Spleen (tissue), 7 donors: ENCODE measurements at regions not wholly inside any gene's neighbourhood (a gene's known extent, or its start where the extent isn't known, plus 50 kb on each side); places are given as distances from the start of the nearest gene placed in this dataset.

ENCODE experiments used
- POLR2A ChIP-seq, 3 donors: fragments of 450-650 bp; IDR thresholded peaks; one replicate each; pipeline ENCODE4 v1.5.1; 2017; ENCODE audit warnings: antibody characterized with exemption in 3 of 3, mild to moderate bottlenecking in 1 of 3
- POLR2AphosphoS5 ChIP-seq, 3 donors: sonication (generic); formaldehyde crosslinking; IDR thresholded peaks; one replicate each; pipeline ENCODE4 v1.5.1; 2017; ENCODE audit warnings: antibody characterized with exemption in 3 of 3
- TF ChIP-seq, protein P1 (sequence below), 11 experiments: fragments of 200-600 bp in 7 of 11; fragments of 450-650 bp in 4 of 11; sonication (generic) in 4 of 11; IDR thresholded peaks in 8 of 11; conservative IDR thresholded peaks in 3 of 11; 1 replicate in 7 of 11; 2 replicates in 4 of 11; pipeline versions ENCODE4 v1.4.0 to v1.8.0; 2016 to 2021; ENCODE audit warnings: antibody characterized with exemption in 11 of 11, inconsistent platforms in 4 of 11, mild to moderate bottlenecking in 1 of 11
- donor health status: DM: no; HTN: no; CAD: no; lungs with moderate emphysema.
- donor health status: DM: no; HTN: no; CAD: no.
- donor health status: DM: no; HTN: no; CAD: no.

DNA sequence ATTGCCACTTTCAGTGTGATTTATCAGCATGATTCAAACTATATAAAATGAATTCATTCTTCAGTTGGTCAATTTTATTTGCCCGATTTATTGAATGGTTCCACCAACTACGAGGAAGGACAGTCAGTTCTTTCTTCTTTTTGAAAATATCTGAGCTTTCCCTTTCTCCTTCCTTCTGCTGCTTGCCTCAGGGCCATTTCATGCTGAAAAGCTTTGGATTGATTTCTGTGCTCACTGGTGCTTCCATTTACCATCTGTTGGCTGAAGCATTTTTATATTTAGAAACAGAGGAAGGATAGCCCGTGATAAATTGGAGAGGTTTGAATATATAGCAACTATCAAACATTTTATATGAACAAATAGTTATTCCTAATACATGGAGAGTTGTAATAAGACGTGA lies 68.9 kb upstream of the ADAMTS5 start:
- TF ChIP-seq, protein P1, sequence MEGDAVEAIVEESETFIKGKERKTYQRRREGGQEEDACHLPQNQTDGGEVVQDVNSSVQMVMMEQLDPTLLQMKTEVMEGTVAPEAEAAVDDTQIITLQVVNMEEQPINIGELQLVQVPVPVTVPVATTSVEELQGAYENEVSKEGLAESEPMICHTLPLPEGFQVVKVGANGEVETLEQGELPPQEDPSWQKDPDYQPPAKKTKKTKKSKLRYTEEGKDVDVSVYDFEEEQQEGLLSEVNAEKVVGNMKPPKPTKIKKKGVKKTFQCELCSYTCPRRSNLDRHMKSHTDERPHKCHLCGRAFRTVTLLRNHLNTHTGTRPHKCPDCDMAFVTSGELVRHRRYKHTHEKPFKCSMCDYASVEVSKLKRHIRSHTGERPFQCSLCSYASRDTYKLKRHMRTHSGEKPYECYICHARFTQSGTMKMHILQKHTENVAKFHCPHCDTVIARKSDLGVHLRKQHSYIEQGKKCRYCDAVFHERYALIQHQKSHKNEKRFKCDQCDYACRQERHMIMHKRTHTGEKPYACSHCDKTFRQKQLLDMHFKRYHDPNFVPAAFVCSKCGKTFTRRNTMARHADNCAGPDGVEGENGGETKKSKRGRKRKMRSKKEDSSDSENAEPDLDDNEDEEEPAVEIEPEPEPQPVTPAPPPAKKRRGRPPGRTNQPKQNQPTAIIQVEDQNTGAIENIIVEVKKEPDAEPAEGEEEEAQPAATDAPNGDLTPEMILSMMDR (IDR thresholded peaks at IDR 0.05 in 8 of 11, conservative IDR thresholded peaks at IDR 0.05 in 3 of 11) = no peak
- TF ChIP-seq POLR2A (IDR thresholded peaks at IDR 0.05) (no peak), POLR2AphosphoS5 (IDR thresholded peaks at IDR 0.05) (no peak)
